HuH-7 (cell line): ENCODE measurements at regions not wholly inside any gene's neighbourhood (a gene's known extent, or its start where the extent isn't known, plus 50 kb on each side); places are given as distances from the start of the nearest gene placed in this dataset.

Experiments
- DNase-seq: peaks from one replicate; pipeline ENCODE4 v3.0.0; 2011; ENCODE audit warnings: low spot score

- no peak for DNase-seq
Measured at GRCh38 chr9:71177901-71178300, 56.5 kb upstream of the TRPM3 start.

- DNase-seq: no peak
Measured at GRCh38 chr9:71171517-71171916, 50.1 kb upstream of the TRPM3 start.
